HEK293 (cell line): ENCODE measurements at regions not wholly inside any gene's neighbourhood (a gene's known extent, or its start where the extent isn't known, plus 50 kb on each side); places are given as distances from the start of the nearest gene placed in this dataset.

Experiments
- CTCF ChIA-PET: fragments of 350-600 bp; formaldehyde crosslinking; extraction: SDS; loops from one replicate; lab custom pipeline; 2021; ENCODE audit warnings: antibody characterized with exemption; lab: Yijun Ruan, JAX
- POLR2A ChIA-PET: fragments of 300-600 bp; formaldehyde crosslinking; extraction: SDS; loops from one replicate; lab custom pipeline; 2020; ENCODE audit warnings: antibody characterized with exemption, inconsistent platforms; lab: Yijun Ruan, JAX
- H3K27ac ChIP-seq: fragments of 200-500 bp; sonication (Bioruptor generic); 2 replicates; pipeline ENCODE4 v1.5.1; 2014; ENCODE audit warnings: low read depth, low read length, control low read depth, inconsistent platforms; ENCODE audit errors: extremely low read depth
- H3K36me3 ChIP-seq, 2 experiments: fragments of 200-500 bp in 1 of 2; sonication (Bioruptor generic) in 1 of 2; 1 replicate in 1 of 2; 2 replicates in 1 of 2; pipeline ENCODE4 v1.5.1; 2014 to 2017; ENCODE audit warnings: inconsistent platforms in 2 of 2, low read length in 2 of 2; ENCODE audit not compliant: control insufficient read depth in 2 of 2, insufficient read depth in 1 of 2
- H3K4me1 ChIP-seq: fragments of 200-500 bp; sonication (Bioruptor generic); 2 replicates; pipeline ENCODE4 v1.5.1; 2014; ENCODE audit warnings: mild to moderate bottlenecking, low read length, inconsistent platforms; ENCODE audit not compliant: control insufficient read depth, insufficient read depth
- H3K4me3 ChIP-seq: 2 replicates; pipeline ENCODE4 v1.5.1; 2011; ENCODE audit warnings: low read depth, mild to moderate bottlenecking, control low read depth, low read length, moderate library complexity
- H3K9me3 ChIP-seq: fragments of 200-500 bp; sonication (Bioruptor generic); 2 replicates; pipeline ENCODE4 v1.5.1; 2014; ENCODE audit warnings: low read depth, low read length, inconsistent platforms; ENCODE audit not compliant: control insufficient read depth, insufficient read depth
- INSM2 ChIP-seq: fragments of 450-650 bp; formaldehyde crosslinking; IDR thresholded peaks from 2 replicates; pipeline ENCODE4 v1.5.1; 2016; ENCODE audit warnings: missing biosample characterization, missing genetic modification characterization
- PRDM10 ChIP-seq: fragments of 450-650 bp; formaldehyde crosslinking; IDR thresholded peaks from 2 replicates; pipeline ENCODE4 v1.5.1; 2016; ENCODE audit warnings: missing biosample characterization, missing genetic modification characterization
- PRDM4 ChIP-seq: fragments of 450-650 bp; formaldehyde crosslinking; IDR thresholded peaks from 2 replicates; pipeline ENCODE4 v1.5.1; 2017; ENCODE audit warnings: missing biosample characterization, missing genetic modification characterization
- PRDM6 ChIP-seq: fragments of 450-650 bp; formaldehyde crosslinking; IDR thresholded peaks from 2 replicates; pipeline ENCODE4 v1.5.1; 2017; ENCODE audit warnings: missing biosample characterization, missing genetic modification characterization
- SCRT1 ChIP-seq: fragments of 450-650 bp; formaldehyde crosslinking; IDR thresholded peaks from 2 replicates; pipeline ENCODE4 v1.5.1; 2016; ENCODE audit warnings: missing biosample characterization, missing genetic modification characterization, borderline replicate concordance
- ZBTB11 ChIP-seq: fragments of 450-650 bp; formaldehyde crosslinking; conservative IDR thresholded peaks from 2 replicates; pipeline ENCODE4 v1.5.1; 2016; ENCODE audit warnings: low read depth, missing biosample characterization, missing genetic modification characterization
- ZNF112 ChIP-seq: fragments of 450-650 bp; formaldehyde crosslinking; IDR thresholded peaks from 2 replicates; pipeline ENCODE4 v1.5.0; 2017; ENCODE audit warnings: missing biosample characterization, missing genetic modification characterization
- ZNF132 ChIP-seq: fragments of 450-650 bp; formaldehyde crosslinking; IDR thresholded peaks from 2 replicates; pipeline ENCODE4 v1.5.1; 2017; ENCODE audit warnings: missing biosample characterization, missing genetic modification characterization, borderline replicate concordance
- ZNF157 ChIP-seq: fragments of 450-650 bp; formaldehyde crosslinking; IDR thresholded peaks from 2 replicates; pipeline ENCODE4 v1.5.1; 2016; ENCODE audit warnings: missing biosample characterization, missing genetic modification characterization
- ZNF184 ChIP-seq: fragments of 450-650 bp; IDR thresholded peaks from 2 replicates; pipeline ENCODE4 v1.5.1; 2018; ENCODE audit warnings: missing biosample characterization, mild to moderate bottlenecking, missing genetic modification characterization
- ZNF274 ChIP-seq, 2 experiments: fragments of 200-500 bp in 1 of 2; fragments of 450-650 bp in 1 of 2; sonication (Bioruptor generic) in 1 of 2; formaldehyde crosslinking in 1 of 2; IDR thresholded peaks; 2 replicates each; pipeline versions ENCODE4 v1.5.1 to v1.6.1; 2014 to 2016; ENCODE audit warnings: borderline replicate concordance in 1 of 2, inconsistent platforms in 1 of 2, low read length in 1 of 2, missing biosample characterization in 1 of 2, missing genetic modification characterization in 1 of 2
- ZNF37A ChIP-seq: fragments of 450-650 bp; IDR thresholded peaks from 2 replicates; pipeline ENCODE4 v1.5.1; 2018; ENCODE audit warnings: missing biosample characterization, missing genetic modification characterization
- ZNF529 ChIP-seq: fragments of 450-650 bp; formaldehyde crosslinking; IDR thresholded peaks from 2 replicates; pipeline ENCODE4 v1.5.1; 2017; ENCODE audit warnings: missing genetic modification characterization, missing biosample characterization; ENCODE audit not compliant: insufficient replicate concordance
- ZNF549 ChIP-seq: fragments of 450-650 bp; IDR thresholded peaks from 2 replicates; pipeline ENCODE4 v1.5.1; 2018; ENCODE audit warnings: missing biosample characterization, missing genetic modification characterization, mild to moderate bottlenecking, inconsistent platforms, moderate library complexity
- ZNF768 ChIP-seq: fragments of 450-650 bp; formaldehyde crosslinking; IDR thresholded peaks from 2 replicates; pipeline ENCODE4 v1.5.1; 2018; ENCODE audit warnings: missing biosample characterization, mild to moderate bottlenecking, missing genetic modification characterization
- ZNF776 ChIP-seq: fragments of 450-650 bp; formaldehyde crosslinking; IDR thresholded peaks from 2 replicates; pipeline ENCODE4 v1.5.0; 2017; ENCODE audit warnings: missing biosample characterization, missing genetic modification characterization, borderline replicate concordance

- CTCF ChIA-PET, result interaction anchor here (0.8 to 1.1 kb wide), 2 partner anchors 8 to 9 kb away, joined by 3 to 5 read pairs; no protein-coding TSS in a partner anchor
- H3K27ac ChIP-seq, result no peak overlapping the region
- POLR2A ChIA-PET, result no interaction called here
- H3K4me3 ChIP-seq, result no peak overlapping the region
- no peaks in the 10 kb centered on the region for H3K9me3 ChIP-seq
- TF ChIP-seq ZBTB11 (tag by site-specific recombination), result no peak
- TF ChIP-seq ZNF112 (tag by site-specific recombination), result no peak
- TF ChIP-seq ZNF274 (IDR thresholded peaks at IDR 0.05; ENCODE audit: low read length), result no peak
- no peak for TF ChIP-seq ZNF274 (tag by site-specific recombination; IDR thresholded peaks at IDR 0.05; ENCODE audit: borderline replicate concordance)
- TF ChIP-seq ZNF184 (tag by site-specific recombination), result no peak
- TF ChIP-seq PRDM4 (tag by site-specific recombination), result peak; percentile 94
- TF ChIP-seq INSM2 (tag by site-specific recombination), result no peak
- TF ChIP-seq ZNF529 (tag by site-specific recombination), result no peak
- H3K36me3 ChIP-seq, result no peaks in the 10 kb centered on the region
- no peaks in the 10 kb centered on the region for H3K4me1 ChIP-seq
These were observed 209.9 kb downstream of the ATG4C start for GRCh38 chr1:62993844-62994243.

- no peak overlapping the region for H3K27ac ChIP-seq
- TF ChIP-seq ZNF768 (peak; percentile 79; the same call in 1 of the 2 replicates), SCRT1 (tag by site-specific recombination) (no peak), ZNF132 (tag by site-specific recombination) (no peak)
- ChIA-PET CTCF (interaction anchor here (1.1 kb wide), 2 partner anchors 10 kb away, joined by 4 to 5 read pairs; no protein-coding TSS in a partner anchor), POLR2A (interaction anchor here (0.6 kb wide), 1 partner anchor 68 kb away, joined by 3 read pairs; no protein-coding TSS in a partner anchor)
- H3K4me1 ChIP-seq, result no peaks in the 10 kb centered on the region
- H3K36me3 ChIP-seq, result no peaks in the 10 kb centered on the region
- no peak overlapping the region for H3K4me3 ChIP-seq
- H3K9me3 ChIP-seq, result no peaks in the 10 kb centered on the region
These were observed 211.2 kb downstream of the ATG4C start for GRCh38 chr1:62995173-62995572.

GRCh38 chr1:62997884-62998283 lies 214.0 kb downstream of the ATG4C start:
- no peak overlapping the region for H3K27ac ChIP-seq
- CTCF ChIA-PET, result interaction anchor here (0.6 kb wide), 1 partner anchor 157 kb away, joined by 3 read pairs; no protein-coding TSS in a partner anchor
- H3K36me3 ChIP-seq, result no peaks in the 10 kb centered on the region
- H3K9me3 ChIP-seq, result no peaks in the 10 kb centered on the region
- H3K4me3 ChIP-seq, result no peak overlapping the region
- H3K4me1 ChIP-seq, result no peaks in the 10 kb centered on the region
- POLR2A ChIA-PET, result no interaction called here
- no peak for TF ChIP-seq ZNF37A (tag by site-specific recombination)
- no peak for TF ChIP-seq PRDM10 (tag by site-specific recombination)
- TF ChIP-seq ZNF157 (tag by site-specific recombination), result no peak
- no peak for TF ChIP-seq ZNF549 (tag by site-specific recombination)
- TF ChIP-seq ZNF529 (tag by site-specific recombination), result no peak
- TF ChIP-seq PRDM6 (tag by site-specific recombination), result no peak
- TF ChIP-seq ZNF768, result no peak
- no peak for TF ChIP-seq ZNF776 (tag by site-specific recombination)
